Ramos (cell line): ENCODE measurements at regions not wholly inside any gene's neighbourhood (a gene's known extent, or its start where the extent isn't known, plus 50 kb on each side); places are given as distances from the start of the nearest gene placed in this dataset.

ENCODE experiments used
- in situ Hi-C: fragments of 300-500 bp; cut with MboI; formaldehyde crosslinking; loops from one replicate; pipeline ENCODE4 v1.14.3; 2022; ENCODE audit warnings: low sequenced_read_pairs; ENCODE audit not compliant: unreplicated experiment

GRCh38 chr1:222306512-222306911 is 241.4 kb downstream of the HHIPL2 start:
- in situ Hi-C loops = no loop called here

DNA sequence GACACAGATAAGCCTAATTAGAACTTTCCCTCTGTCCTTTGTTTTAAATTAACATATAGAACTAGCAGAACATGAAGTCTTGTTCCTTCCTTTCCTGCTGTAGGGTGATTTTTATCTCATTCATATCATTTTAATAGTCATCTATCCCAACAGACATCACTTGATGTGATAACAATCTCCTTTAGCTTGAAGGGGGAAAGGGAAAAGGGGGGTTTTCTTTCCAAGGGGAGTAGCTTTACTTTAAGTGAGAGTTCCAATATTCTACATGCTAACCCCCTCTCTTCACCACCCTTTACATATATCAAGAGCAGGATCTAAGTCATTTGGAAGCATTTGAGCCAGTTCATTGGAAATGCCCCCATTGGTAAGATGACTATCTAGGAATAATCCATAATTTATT is 241.9 kb downstream of the HHIPL2 start:
- in situ Hi-C loops = no loop called here

DNA sequence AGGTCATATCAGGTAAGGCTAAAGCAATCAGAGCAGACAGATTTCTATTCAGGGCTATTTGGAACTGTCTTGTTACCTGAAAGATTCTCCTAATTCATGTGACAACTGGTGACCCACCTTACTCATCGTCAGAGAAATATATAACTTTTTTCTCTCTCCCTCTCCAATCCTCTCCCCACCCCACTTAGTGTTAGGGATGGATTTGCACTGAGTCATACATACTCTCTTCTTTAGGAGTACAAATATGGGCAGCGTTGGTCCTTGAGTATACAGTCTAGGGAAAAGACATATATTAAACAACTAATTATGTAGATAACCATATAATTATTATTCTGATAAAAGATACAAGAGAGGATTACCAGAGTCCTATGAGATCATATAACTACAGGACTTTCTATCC is 246.3 kb downstream of the HHIPL2 start:
- in situ Hi-C loops = no loop called here

DNA sequence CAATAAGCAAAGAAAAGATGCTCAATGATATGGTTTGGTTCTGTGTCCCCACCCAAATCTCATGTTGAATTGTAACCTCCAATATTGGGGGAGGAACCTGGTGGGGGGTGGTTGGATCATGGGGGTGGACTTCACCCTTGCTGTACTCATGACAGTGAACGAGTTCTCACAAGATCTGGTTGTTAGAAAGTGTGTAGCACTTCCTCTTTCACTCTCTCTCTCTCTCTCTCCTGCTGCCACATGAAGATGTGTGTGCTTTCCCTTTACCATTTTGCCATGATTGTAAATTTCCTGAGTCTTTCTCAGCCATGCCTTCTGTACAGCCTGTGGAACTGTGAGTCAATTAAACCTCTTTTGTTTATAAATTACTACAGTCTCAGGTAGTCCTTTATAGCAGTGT is 248.4 kb downstream of the HHIPL2 start:
- in situ Hi-C loops = no loop called here

DNA sequence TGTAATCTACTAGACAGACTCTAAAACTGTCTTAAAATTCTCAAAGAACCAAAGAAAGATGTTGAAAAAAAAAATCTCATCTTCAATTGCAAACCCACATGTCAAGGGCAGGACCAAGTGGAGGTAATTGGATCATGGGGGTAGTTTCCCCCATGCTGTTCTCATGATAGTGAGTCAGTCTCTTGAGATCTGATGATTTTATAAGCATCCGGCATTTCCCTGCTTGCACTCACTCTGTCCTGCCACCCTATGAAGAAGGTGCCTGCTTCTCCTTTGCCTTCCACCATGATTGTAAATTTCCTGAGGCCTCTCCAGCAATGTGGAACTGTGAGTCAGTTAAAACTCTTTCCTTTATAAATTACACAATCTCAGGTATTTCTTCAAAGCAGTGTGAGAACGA is 257.0 kb downstream of the HHIPL2 start:
- in situ Hi-C loops = no loop called here

- in situ Hi-C loops = no loop called here
These were observed 259.9 kb downstream of the HHIPL2 start for GRCh38 chr1:222288053-222288452.

GRCh38 chr1:222286011-222286410 is 261.9 kb downstream of the HHIPL2 start:
- in situ Hi-C loops = no loop called here

GRCh38 chr1:222285526-222285925 is 262.4 kb downstream of the HHIPL2 start:
- in situ Hi-C loops = no loop called here

DNA sequence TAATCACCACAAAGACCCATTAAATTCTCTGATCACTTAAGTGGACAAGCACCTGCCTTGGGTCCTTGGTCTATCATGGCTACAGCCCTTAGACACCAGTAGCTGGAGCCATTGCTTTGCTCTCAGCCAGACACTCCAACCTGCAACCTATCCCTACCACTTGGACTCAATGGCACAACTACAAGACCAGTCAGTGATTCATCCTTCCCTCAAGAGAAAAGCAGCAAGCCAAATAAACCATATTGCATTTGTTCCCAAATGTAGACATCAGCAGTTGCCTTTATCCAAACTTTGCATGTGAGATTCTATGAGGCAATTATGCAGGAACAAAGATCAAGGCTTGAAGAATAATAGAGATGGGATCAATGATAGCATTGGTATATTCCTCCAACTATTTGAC is 263.4 kb downstream of the HHIPL2 start:
- in situ Hi-C loops = no loop called here

DNA sequence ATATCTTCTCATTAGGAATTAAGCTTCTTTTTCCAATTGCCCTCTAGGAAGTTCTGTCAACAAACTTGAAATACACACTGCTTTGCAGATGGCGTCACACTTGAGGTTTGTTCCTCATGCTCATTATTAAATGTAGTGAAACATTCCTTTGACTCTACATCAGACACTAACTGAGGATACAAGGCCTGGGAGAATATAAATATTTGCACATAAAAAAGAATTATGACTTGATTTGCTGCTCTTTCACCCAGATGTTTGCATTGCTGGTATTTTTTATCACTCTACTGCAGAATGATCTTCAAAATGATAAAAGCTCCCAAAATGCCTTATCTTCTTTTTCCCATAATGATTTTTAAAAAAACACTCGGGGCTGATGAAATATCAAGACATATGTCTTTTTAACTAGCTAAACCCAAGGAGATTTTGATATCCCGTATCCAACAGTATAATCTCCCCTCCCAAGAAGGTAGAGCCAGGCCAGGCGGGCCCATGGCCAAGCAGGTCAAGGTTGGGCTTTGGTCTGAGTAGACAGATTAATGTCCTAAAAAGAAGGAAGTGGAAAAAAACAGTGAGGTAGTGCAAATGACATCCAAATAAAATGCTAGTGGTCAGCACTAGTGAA is 264.6 kb downstream of the HHIPL2 start:
- in situ Hi-C loops = no loop called here

DNA sequence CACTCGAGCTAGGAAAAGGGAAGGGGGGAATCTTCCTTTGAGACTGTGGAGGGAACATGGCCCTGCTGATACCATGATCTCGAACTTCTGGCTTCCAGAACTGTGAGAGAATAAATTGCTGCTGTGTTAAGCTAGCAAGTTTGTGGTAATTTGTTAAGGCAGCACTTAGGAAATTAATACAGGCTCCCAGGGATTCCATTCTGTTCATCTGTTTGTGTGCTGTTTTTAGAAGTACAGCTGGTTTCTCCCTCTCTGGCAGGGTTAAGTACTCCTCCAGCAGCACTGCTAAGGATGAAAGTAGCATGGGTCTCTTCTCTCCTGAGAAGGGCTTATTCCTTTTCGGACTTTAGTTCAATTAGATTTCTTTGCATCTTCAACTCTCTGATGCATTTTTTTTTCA is 268.3 kb downstream of the HHIPL2 start:
- in situ Hi-C loops = no loop called here

DNA sequence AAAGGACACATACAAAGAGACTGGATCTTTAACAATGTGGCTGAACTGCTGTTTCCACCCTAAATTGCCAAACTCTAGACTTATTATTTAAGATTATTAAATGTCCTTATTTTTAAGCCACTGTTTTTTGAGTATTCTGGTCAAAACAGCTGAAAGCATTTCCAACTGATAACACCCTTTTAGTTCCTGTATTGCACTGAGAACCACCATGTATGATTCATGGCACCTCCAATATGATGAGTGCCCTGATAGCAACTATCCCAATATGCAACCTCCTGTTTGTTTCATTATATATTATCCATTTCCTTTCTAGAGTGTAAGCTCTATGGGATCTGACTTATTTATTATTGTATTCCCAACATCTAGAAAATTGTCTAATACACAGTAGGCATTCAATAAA is 269.4 kb downstream of the HHIPL2 start:
- in situ Hi-C loops = no loop called here

GRCh38 chr1:222275729-222276465 is 272.0 kb downstream of the HHIPL2 start:
- in situ Hi-C loops = no loop called here

GRCh38 chr1:222275001-222275728 is 272.7 kb downstream of the HHIPL2 start:
- in situ Hi-C loops = no loop called here

DNA sequence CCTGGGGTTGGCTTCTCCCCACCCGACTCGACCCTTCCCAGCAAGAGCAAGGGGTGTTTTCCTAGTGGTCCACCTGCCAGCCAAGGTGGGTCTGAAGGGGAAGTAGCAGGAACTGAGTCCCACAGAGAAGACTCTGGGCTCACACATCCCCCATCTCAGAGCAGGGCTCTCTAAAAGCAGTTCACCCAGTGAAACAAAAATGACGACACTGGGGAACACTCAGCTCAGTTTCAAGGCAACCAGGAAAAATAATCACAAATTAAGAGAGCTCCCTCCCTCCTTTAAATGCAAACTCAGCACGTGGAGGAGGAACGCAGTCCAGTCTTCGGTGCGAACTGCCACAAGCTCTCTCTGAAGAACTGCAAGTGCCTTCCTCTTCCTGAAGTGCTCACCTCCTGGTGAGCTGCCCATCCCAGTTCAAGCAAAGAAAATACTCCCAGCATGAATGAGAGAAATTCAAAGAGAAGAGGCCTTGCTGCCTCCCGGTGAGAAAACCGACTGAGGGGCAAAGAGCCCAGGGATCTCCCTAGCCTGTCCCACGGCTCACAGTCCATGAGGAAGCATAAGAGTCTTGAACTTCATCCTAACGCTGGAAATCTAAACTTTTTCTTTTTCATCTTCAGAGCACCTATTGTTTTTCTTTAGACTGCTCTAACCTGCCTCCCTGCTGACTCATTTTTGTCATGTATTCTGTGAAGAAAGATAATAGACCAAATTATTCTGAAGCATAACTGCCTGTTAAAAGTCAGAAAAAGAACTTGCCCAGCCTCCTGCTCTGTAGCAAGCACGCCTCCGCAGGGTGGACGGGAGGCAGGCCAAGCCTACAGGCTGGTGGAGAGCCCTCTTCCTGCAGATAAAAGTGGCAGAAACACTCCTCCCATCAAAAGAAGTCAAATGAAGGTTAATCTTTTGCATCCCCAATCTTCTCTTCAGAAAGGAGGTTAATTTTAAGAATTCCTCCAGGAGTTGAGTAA is 281.4 kb downstream of the HHIPL2 start:
- in situ Hi-C loops = no loop called here

- in situ Hi-C loops = no loop called here
These were observed 284.1 kb downstream of the HHIPL2 start for GRCh38 chr1:222263791-222264190.

- in situ Hi-C loops = no loop called here
These were observed 290.9 kb downstream of the HHIPL2 start for GRCh38 chr1:222257027-222257426.

DNA sequence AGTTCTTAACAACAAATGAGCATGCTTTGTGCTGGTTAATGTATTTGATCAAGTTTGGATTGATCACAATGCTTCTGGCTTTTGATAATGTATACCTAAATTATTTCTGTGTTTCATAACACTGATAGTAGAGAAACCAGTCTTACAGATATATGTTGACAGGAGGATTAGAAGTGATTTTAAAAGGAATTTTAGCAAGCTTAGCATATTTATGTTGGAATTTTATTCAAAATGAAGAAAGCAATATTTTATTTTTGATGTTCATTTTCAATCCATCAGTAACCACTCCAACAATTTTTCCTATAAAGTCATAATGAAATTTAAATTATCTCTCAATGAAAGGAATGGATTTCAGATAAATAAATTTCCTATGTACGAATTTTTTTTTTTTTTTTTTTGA is 291.8 kb downstream of the HHIPL2 start:
- in situ Hi-C loops = no loop called here

GRCh38 chr1:222252788-222253187 is 295.1 kb downstream of the HHIPL2 start:
- in situ Hi-C loops = no loop called here

DNA sequence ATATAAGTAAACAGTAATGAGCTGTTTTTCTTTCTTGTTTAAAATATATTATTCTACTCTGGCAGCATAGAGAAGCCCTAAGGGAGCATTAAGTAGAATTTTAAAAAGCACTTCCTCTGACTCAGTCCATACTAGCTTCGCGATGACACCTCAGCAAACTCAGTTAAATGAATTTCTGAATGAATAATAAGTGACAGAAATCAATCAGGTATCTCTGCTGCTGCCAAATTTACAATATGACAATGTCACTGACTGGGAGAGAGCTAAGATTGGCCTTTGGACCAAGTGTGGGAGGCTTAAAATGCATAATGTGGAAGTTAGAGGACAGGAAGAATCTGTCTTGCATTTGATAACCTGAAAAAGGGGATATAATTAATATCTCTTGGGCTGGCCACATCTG is 296.1 kb downstream of the HHIPL2 start:
- in situ Hi-C loops = no loop called here
